Type B pancreatic cell (in vitro differentiated cells): ENCODE measurements at regions not wholly inside any gene's neighbourhood (a gene's known extent, or its start where the extent isn't known, plus 50 kb on each side); places are given as distances from the start of the nearest gene placed in this dataset.
"Not testable (repeated sequence)": the region's sequence is repeated elsewhere in the genome, so short reads cannot be mapped to it uniquely, and the experiment has no call there.

Experiments
- DNase-seq: peaks from one replicate; pipeline ENCODE4 v3.0.0; 2021; ENCODE audit warnings: mixed read lengths; ENCODE audit not compliant: unreplicated experiment; ENCODE audit errors: extremely low spot score
- H3K27ac Mint-ChIP-seq: 2 replicates; pipeline ENCODE4 v1.8.0; 2021; ENCODE audit warnings: mild to moderate bottlenecking, mixed read lengths
- H3K27me3 Mint-ChIP-seq: 2 replicates; pipeline ENCODE4 v1.8.0; 2021; ENCODE audit warnings: mixed read lengths
- H3K36me3 Mint-ChIP-seq: 2 replicates; pipeline ENCODE4 v1.8.0; 2021; ENCODE audit warnings: mixed read lengths
- H3K4me1 Mint-ChIP-seq: one replicate; pipeline ENCODE4 v1.8.0; 2021; ENCODE audit warnings: mixed read lengths; ENCODE audit not compliant: unreplicated experiment
- H3K4me3 Mint-ChIP-seq: 2 replicates; pipeline ENCODE4 v1.8.0; 2021; ENCODE audit warnings: mild to moderate bottlenecking, mixed read lengths
- H3K9me3 Mint-ChIP-seq: 2 replicates; pipeline ENCODE4 v1.8.0; 2021; ENCODE audit warnings: mixed read lengths
- CTCF ChIP-seq: fragments of 200-600 bp; sonication (generic); conservative IDR thresholded peaks from 2 replicates; pipeline ENCODE4 v1.5.0; 2021; ENCODE audit warnings: antibody characterized with exemption, mild to moderate bottlenecking

GRCh38 chr13:84784443-84785153 is 902.3 kb upstream of the SLITRK1 start:
- Mint-ChIP-seq H3K9me3 (peaks cover 9% of the 10 kb centered on the region), H3K36me3 (no peaks in the 10 kb centered on the region), H3K27me3 (no peaks in the 10 kb centered on the region), H3K4me1 (no peaks in the 10 kb centered on the region), H3K4me3 (no peak overlapping the region), H3K27ac (no peak overlapping the region)
- no peak for TF ChIP-seq CTCF
- DNase-seq, result no peak

GRCh38 chr13:84777316-84777715 is 895.0 kb upstream of the SLITRK1 start:
- Mint-ChIP-seq H3K27me3 (no peaks in the 10 kb centered on the region), H3K4me3 (no peak overlapping the region), H3K4me1 (no peaks in the 10 kb centered on the region), H3K9me3 (no peaks in the 10 kb centered on the region), H3K27ac (no peak overlapping the region), H3K36me3 (no peaks in the 10 kb centered on the region)
- DNase-seq, result no peak
- no peak for TF ChIP-seq CTCF

GRCh38 chr13:84776593-84776992 is 894.3 kb upstream of the SLITRK1 start:
- Mint-ChIP-seq H3K4me3 (no peak overlapping the region), H3K9me3 (no peaks in the 10 kb centered on the region), H3K27ac (no peak overlapping the region), H3K36me3 (no peaks in the 10 kb centered on the region), H3K27me3 (no peaks in the 10 kb centered on the region), H3K4me1 (no peaks in the 10 kb centered on the region)
- no peak for DNase-seq
- TF ChIP-seq CTCF, result no peak

GRCh38 chr13:84775920-84776319 is 893.6 kb upstream of the SLITRK1 start:
- H3K4me3 Mint-ChIP-seq, H3K36me3 Mint-ChIP-seq, H3K9me3 Mint-ChIP-seq, H3K27me3 Mint-ChIP-seq, H3K27ac Mint-ChIP-seq, DNase-seq, H3K4me1 Mint-ChIP-seq: not testable (repeated sequence)

- H3K36me3 Mint-ChIP-seq, result no peaks in the 10 kb centered on the region
- H3K9me3 Mint-ChIP-seq, result no peaks in the 10 kb centered on the region
- no peak for TF ChIP-seq CTCF
- DNase-seq, result no peak
- H3K4me1 Mint-ChIP-seq, result no peaks in the 10 kb centered on the region
- no peak overlapping the region for H3K27ac Mint-ChIP-seq
- no peaks in the 10 kb centered on the region for H3K27me3 Mint-ChIP-seq
- H3K4me3 Mint-ChIP-seq, result no peak overlapping the region
Measured at GRCh38 chr13:84774111-84774510, 891.8 kb upstream of the SLITRK1 start.

- Mint-ChIP-seq H3K36me3 (no peaks in the 10 kb centered on the region), H3K4me1 (no peaks in the 10 kb centered on the region), H3K27me3 (no peaks in the 10 kb centered on the region), H3K4me3 (no peak overlapping the region), H3K9me3 (peaks cover 6% of the 10 kb centered on the region), H3K27ac (no peak overlapping the region)
- TF ChIP-seq CTCF, result no peak
- DNase-seq, result no peak
Measured at GRCh38 chr13:84760956-84761355, 878.7 kb upstream of the SLITRK1 start.
